D341Med (cell line): ENCODE measurements at regions not wholly inside any gene's neighbourhood (a gene's known extent, or its start where the extent isn't known, plus 50 kb on each side); places are given as distances from the start of the nearest gene placed in this dataset.

Source experiments
- DNase-seq: peaks from one replicate; pipeline ENCODE4 v3.0.0; 2012; ENCODE audit warnings: low spot score

GRCh38 chr16:74094514-74094913 is 202.1 kb upstream of the PSMD7 start:
- no peak for DNase-seq

DNA sequence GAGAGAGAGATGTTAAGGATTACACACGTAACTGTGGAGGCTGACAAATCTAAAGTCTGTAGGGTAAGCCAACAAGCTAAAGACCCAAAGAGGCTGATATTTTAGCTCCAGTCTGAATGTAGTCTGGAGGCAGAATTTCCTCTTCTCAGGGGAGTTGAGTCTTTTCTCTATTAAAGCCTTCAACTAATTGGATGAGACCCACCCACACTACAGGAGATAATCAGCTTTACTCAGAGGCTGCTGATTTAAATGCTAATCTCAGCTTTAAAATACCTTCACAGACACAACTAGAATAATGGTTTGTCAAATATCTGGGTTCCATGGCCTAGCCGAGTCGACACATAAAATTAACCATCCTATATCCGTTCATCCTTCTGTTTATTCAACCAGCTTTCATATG is 204.3 kb upstream of the PSMD7 start:
- peak; percentile 38 for DNase-seq

DNA sequence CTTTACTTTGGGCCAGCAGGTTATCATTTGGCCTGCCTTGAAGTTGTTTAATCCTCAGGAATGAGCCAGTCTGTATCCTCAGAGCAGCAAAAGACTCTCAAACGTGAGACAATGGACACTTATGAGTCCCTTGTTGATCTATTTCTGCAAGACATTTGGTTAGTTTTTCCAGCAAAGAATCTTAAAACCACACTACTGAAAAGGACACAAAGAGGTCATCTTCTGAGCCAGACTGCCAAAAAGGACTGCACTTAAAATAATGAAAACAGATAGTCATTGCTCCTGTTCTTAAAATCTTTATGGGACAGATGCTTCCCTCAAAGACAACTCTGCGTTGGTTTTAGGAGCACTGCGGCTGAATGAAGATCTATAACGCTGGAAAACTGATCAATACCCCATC is 205.7 kb upstream of the PSMD7 start:
- DNase-seq = no peak

- DNase-seq = no peak
Measured at GRCh38 chr16:74083541-74083940, 213.1 kb upstream of the PSMD7 start.

GRCh38 chr16:74080311-74080710 is 216.3 kb upstream of the PSMD7 start:
- DNase-seq = no peak

DNA sequence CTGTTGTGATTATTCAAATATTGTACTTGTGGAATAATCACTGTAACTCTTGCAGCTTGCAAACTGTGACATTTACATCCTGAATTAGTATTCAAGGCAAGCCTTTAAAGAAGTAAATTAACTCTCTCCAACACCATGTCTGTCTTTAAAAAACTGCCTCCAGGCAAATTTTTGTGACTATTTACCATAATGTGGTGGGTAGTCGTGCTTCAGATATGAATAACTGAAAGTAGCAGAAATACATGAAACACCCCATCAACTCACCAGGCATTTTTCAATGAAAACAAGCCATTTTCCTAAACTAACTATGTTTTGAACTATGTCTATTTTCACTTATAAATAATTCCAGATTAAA is 217.4 kb upstream of the PSMD7 start:
- DNase-seq = no peak

DNA sequence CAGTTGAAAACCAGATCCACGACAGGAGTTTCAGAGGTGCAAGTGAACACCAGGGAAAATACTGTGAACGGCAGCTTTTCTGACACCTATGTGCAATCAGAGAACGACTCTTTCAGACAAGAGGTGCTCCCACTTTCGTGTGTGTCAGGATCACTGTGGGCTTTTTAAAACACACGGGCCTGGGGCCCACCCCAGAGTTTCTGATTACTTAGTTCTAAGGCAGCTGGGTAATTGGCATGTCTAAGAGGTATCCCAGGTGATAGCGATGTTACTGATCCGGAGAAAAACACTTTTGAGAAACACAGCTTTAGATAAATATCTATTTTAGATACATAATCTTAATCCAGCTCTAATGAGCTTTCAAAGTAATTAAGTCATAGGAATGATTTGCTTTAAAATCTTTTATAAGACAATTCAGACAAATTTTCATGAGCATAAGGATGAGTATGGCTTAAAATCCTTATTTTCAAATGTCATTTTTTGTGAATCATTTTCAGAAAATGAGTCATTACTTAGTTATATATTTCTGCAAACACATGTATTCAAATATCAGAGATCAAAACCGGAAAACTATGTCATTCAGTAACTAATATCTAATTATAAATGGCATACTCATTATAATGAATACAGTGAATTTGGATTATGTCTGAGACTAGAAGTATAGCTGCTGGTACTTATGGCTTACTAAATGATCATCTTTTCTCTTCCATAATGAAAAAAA is 217.9 kb upstream of the PSMD7 start:
- DNase-seq = peak; percentile 27

GRCh38 chr16:74076568-74076967 is 220.0 kb upstream of the PSMD7 start:
- DNase-seq = no peak

- DNase-seq = no peak
Measured at GRCh38 chr16:74075393-74075792, 221.2 kb upstream of the PSMD7 start.

- DNase-seq = no peak
Measured at GRCh38 chr16:74073456-74073855, 223.2 kb upstream of the PSMD7 start.

DNA sequence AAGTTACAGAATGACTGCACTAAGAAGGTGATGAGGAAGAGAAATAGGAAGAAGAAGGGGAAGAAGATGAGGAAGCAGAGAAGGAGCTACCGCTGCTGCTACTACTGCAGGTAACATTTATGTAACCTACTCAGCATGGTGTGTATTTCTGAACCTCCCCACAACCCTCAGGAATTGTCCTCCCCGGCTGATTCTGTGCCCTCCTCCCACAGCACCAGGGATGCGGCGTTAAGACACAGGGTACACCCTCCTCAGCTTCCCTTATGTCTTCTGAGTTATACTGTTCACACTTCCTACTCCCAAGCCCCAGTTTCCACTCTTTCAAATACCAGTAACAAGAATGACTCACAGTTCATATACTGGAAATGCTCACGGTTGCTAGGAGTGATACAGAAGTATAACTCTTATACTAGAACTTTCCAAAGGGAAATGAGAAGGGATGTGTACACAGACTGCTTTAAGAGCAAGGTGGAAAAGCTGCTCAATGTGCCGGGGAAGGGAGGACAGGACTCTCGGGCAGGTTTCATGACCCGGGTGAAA is 224.5 kb upstream of the PSMD7 start:
- DNase-seq = no peak

DNA sequence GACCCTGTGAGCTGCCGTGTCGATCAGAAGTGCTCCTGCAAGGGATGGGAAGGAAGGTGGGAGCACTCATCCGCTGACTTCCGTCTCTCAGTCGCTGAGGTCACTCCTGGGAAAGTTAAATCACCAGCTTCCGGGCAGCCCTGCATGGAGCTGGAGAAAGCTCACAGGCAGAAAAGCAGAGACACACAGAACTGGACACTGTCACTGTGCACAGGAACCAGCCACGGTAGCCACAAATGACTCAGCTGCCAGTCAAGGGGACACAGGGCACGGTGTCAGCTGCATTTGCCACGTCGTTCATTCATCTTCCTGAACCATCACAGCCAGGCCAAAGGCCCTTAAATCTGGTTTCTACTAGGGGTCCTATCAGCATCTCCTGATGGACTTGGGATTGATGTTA is 226.4 kb upstream of the PSMD7 start:
- DNase-seq = no peak

GRCh38 chr16:74064120-74064735 is 232.4 kb upstream of the PSMD7 start:
- peak; percentile 46 for DNase-seq

GRCh38 chr16:74053826-74054225 is 242.8 kb upstream of the PSMD7 start:
- no peak for DNase-seq

- no peak for DNase-seq
Measured at GRCh38 chr16:74053312-74053711, 243.3 kb upstream of the PSMD7 start.

- no peak for DNase-seq
Measured at GRCh38 chr16:74052016-74052415, 244.6 kb upstream of the PSMD7 start.

DNA sequence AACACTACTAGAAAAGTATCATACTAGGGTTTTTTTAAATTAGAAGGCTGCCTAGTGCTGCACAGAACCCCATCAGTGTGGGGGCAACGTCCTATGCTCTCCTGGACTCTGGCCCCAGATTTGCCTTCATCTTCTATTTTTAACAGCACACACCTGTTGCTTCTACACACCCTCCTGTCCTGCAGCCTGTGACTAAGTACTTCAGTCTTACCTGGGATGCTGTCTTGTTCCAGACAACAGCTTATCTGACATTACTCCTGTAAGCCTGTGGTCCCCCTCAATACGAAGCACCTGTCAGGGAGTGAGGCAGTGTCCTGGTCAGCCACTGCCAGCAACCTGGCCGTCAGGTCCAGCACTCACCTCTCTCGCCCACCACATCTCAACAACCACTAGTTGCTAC is 247.6 kb upstream of the PSMD7 start:
- DNase-seq = no peak

- no peak for DNase-seq
Measured at GRCh38 chr16:74046524-74046923, 250.1 kb upstream of the PSMD7 start.

GRCh38 chr16:74045513-74045912 is 251.1 kb upstream of the PSMD7 start:
- DNase-seq = no peak

GRCh38 chr16:74035816-74036215 is 260.8 kb upstream of the PSMD7 start:
- DNase-seq = peak; percentile 50

GRCh38 chr16:74034862-74035261 is 261.8 kb upstream of the PSMD7 start:
- DNase-seq = peak; percentile 46

DNA sequence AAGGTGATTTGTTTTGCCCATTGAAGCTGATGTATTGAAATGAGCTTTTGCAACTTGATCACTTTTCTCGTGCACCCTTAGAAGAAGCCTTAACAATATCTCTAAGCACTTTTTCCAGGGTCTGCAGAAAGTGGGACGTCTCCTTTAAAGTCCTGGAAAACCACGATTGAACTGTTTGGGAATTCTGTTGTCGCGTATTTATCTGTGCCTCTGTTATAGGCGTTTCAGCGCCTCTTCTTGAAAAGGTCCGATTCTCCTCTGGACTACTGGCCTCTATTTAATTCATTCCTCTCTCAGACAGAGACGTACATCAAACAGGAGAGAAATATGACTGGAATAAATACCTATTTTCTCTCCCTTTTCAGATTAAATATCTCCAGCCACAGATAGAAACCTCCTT is 262.4 kb upstream of the PSMD7 start:
- no peak for DNase-seq

DNA sequence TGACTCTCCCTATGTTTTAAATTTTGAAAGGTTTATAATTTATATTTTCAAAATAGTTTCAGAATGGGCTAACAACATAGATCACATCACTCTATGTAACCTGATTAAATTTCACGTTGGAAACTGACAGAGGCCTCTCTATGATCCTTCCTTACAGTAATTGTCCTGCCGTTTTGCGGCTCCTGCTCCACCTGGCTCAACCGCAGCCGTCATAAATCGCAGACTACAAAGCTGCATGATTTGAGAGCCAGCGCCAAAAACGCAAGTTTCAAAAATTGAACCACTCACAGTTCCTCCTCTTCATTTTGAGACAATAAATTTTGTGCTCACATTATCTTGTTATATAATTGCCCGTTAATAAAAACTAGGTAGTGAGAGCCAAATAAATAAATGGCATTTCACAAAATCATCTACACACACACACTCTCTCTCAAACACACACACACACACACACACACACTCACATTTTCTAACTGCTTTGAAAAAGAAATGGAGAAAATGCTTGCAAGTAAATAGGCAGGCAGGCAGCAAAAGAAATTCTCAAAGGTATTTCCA is 263.1 kb upstream of the PSMD7 start:
- DNase-seq = no peak

DNA sequence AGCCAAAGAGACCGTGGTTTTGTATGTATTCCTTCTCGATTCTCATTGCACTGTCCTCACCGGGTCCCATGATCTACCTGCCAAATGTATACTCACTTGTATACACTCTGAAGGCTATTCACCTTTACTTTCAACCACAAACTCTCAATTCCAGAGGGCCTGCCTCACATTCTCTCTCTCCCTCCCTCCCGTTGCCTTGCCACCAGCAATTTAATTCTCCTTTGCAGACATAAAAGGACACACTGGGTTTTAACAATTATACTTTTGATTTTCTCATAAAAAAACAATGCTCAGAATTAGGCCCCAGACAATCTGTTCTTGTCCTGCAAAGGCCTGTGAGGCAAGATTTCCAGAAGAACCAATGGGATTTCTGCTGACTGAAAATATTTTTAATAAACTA is 265.1 kb upstream of the PSMD7 start:
- DNase-seq = no peak
